H9 (cell line): ENCODE measurements at regions not wholly inside any gene's neighbourhood (a gene's known extent, or its start where the extent isn't known, plus 50 kb on each side); places are given as distances from the start of the nearest gene placed in this dataset.

Experiments used
- DNase-seq: peaks from one replicate; pipeline ENCODE4 v3.0.0-alpha.2; 2017
- H2AFZ ChIP-seq: one replicate; pipeline ENCODE4 v1.6.1; 2013; ENCODE audit warnings: mild to moderate bottlenecking, low read length, control low read depth, moderate library complexity
- H2AK5ac ChIP-seq: 2 replicates; pipeline ENCODE4 v1.6.1; 2013; ENCODE audit warnings: low read length, control low read depth, mixed read lengths; ENCODE audit not compliant: insufficient read length
- H2BK120ac ChIP-seq: one replicate; pipeline ENCODE4 v1.6.1; 2013; ENCODE audit warnings: low read depth, mild to moderate bottlenecking, low read length, control low read depth, inconsistent platforms; ENCODE audit not compliant: poor library complexity, severe bottlenecking
- H2BK12ac ChIP-seq: 2 replicates; pipeline ENCODE4 v1.6.1; 2013; ENCODE audit warnings: low read length, control low read depth, mixed read lengths, low read depth; ENCODE audit not compliant: insufficient read length
- H2BK15ac ChIP-seq: 2 replicates; pipeline ENCODE4 v1.6.1; 2013; ENCODE audit warnings: low read depth, low read length, control low read depth
- H2BK20ac ChIP-seq: one replicate; pipeline ENCODE4 v1.6.1; 2013; ENCODE audit warnings: low read depth, mild to moderate bottlenecking, low read length, control low read depth, inconsistent platforms; ENCODE audit not compliant: poor library complexity, severe bottlenecking
- H2BK5ac ChIP-seq: 2 replicates; pipeline ENCODE4 v1.6.1; 2013; ENCODE audit warnings: low read length, control low read depth, mixed read lengths; ENCODE audit not compliant: insufficient read length
- H3K14ac ChIP-seq: 2 replicates; pipeline ENCODE4 v1.6.1; 2013; ENCODE audit warnings: low read length, control low read depth; ENCODE audit not compliant: insufficient read depth
- H3K18ac ChIP-seq: 2 replicates; pipeline ENCODE4 v1.6.1; 2013; ENCODE audit warnings: low read depth, mild to moderate bottlenecking, mixed read lengths, low read length, control low read depth; ENCODE audit not compliant: insufficient read length
- H3K23ac ChIP-seq: 2 replicates; pipeline ENCODE4 v1.6.1; 2013; ENCODE audit warnings: low read length, control low read depth, mixed read lengths, low read depth; ENCODE audit not compliant: insufficient read length
- H3K23me2 ChIP-seq: 2 replicates; pipeline ENCODE4 v1.6.1; 2013; ENCODE audit warnings: low read depth, mild to moderate bottlenecking, mixed read lengths, low read length, control low read depth; ENCODE audit not compliant: insufficient read length, poor library complexity, severe bottlenecking
- H3K27ac ChIP-seq: 2 replicates; pipeline ENCODE4 v1.5.1; 2013; ENCODE audit warnings: low read length, control low read depth, mixed read lengths, low read depth; ENCODE audit not compliant: insufficient read length
- H3K27me3 ChIP-seq: 2 replicates; pipeline ENCODE4 v1.6.1; 2013; ENCODE audit warnings: low read length, control low read depth, inconsistent platforms; ENCODE audit not compliant: insufficient read depth
- H3K4ac ChIP-seq: 2 replicates; pipeline ENCODE4 v1.6.1; 2013; ENCODE audit warnings: low read depth, mild to moderate bottlenecking, control low read depth, inconsistent platforms, low read length, moderate library complexity
- H3K4me1 ChIP-seq: 2 replicates; pipeline ENCODE4 v1.6.1; 2013; ENCODE audit warnings: low read length, control low read depth, inconsistent platforms; ENCODE audit not compliant: insufficient read depth
- H3K4me2 ChIP-seq: 2 replicates; pipeline ENCODE4 v1.6.1; 2013; ENCODE audit warnings: low read length, control low read depth, mixed read lengths; ENCODE audit not compliant: insufficient read length, insufficient read depth
- H3K56ac ChIP-seq: 2 replicates; pipeline ENCODE4 v1.6.1; 2013; ENCODE audit warnings: low read depth, mild to moderate bottlenecking, mixed read lengths, low read length, control low read depth; ENCODE audit not compliant: insufficient read length
- H3K79me1 ChIP-seq: 2 replicates; pipeline ENCODE4 v1.6.1; 2013; ENCODE audit warnings: low read depth, mild to moderate bottlenecking, moderate library complexity, low read length, control low read depth, inconsistent platforms; ENCODE audit not compliant: insufficient read depth, poor library complexity, severe bottlenecking
- H3K79me2 ChIP-seq: 2 replicates; pipeline ENCODE4 v1.6.1; 2013; ENCODE audit warnings: low read length, control low read depth, inconsistent platforms; ENCODE audit not compliant: insufficient read depth
- H3K9ac ChIP-seq: 2 replicates; pipeline ENCODE4 v1.6.1; 2013; ENCODE audit warnings: low read length, control low read depth, mixed read lengths; ENCODE audit not compliant: insufficient read length; ENCODE audit errors: extremely low read depth
- H3K9me3 ChIP-seq: one replicate; pipeline ENCODE4 v1.6.1; 2013; ENCODE audit warnings: low read depth, low read length, inconsistent platforms; ENCODE audit not compliant: control insufficient read depth
- H3T11ph ChIP-seq: one replicate; pipeline ENCODE4 v1.6.1; 2013; ENCODE audit warnings: mild to moderate bottlenecking, low read length, control low read depth, inconsistent platforms
- H4K20me1 ChIP-seq: one replicate; pipeline ENCODE4 v1.6.1; 2013; ENCODE audit not compliant: control insufficient read depth, insufficient read length, insufficient read depth
- H4K5ac ChIP-seq: 2 replicates; pipeline ENCODE4 v1.6.1; 2013; ENCODE audit warnings: low read depth, mild to moderate bottlenecking, mixed read lengths, low read length, control low read depth; ENCODE audit not compliant: insufficient read length
- H4K8ac ChIP-seq: replicated peaks from 2 replicates; pipeline ENCODE4 v1.6.1; 2013; ENCODE audit warnings: low read length, control low read depth, mixed read lengths, low read depth; ENCODE audit not compliant: insufficient read length
- H4K91ac ChIP-seq: 2 replicates; pipeline ENCODE4 v1.6.1; 2013; ENCODE audit warnings: low read depth, mild to moderate bottlenecking, moderate library complexity, mixed read lengths, low read length, control low read depth; ENCODE audit not compliant: insufficient read length
- H3K27ac Mint-ChIP-seq, 3 experiments: 2 replicates in 2 of 3; 3 replicates in 1 of 3; pipeline ENCODE4 v1.8.0; 2020 to 2021; ENCODE audit warnings: mixed read lengths in 3 of 3, mild to moderate bottlenecking in 1 of 3, moderate library complexity in 1 of 3
- H3K27me3 Mint-ChIP-seq: 2 replicates; pipeline ENCODE4 v1.8.0; 2021; ENCODE audit warnings: low read depth, mild to moderate bottlenecking, moderate library complexity, mixed read lengths
- H3K36me3 Mint-ChIP-seq, 3 experiments: 2 replicates in 2 of 3; 3 replicates in 1 of 3; pipeline ENCODE4 v1.8.0; 2020 to 2021; ENCODE audit warnings: low read depth in 3 of 3, mixed read lengths in 3 of 3; ENCODE audit not compliant: insufficient read depth in 1 of 3
- H3K4me1 Mint-ChIP-seq, 2 experiments: 2 replicates each; pipeline ENCODE4 v1.8.0; 2020; ENCODE audit warnings: mixed read lengths in 2 of 2
- H3K4me3 Mint-ChIP-seq, 2 experiments: 2 replicates in 1 of 2; 3 replicates in 1 of 2; pipeline ENCODE4 v1.8.0; 2020 to 2021; ENCODE audit warnings: mild to moderate bottlenecking in 2 of 2, mixed read lengths in 2 of 2, moderate library complexity in 1 of 2
- H3K9me3 Mint-ChIP-seq, 2 experiments: 2 replicates in 1 of 2; 3 replicates in 1 of 2; pipeline ENCODE4 v1.8.0; 2020; ENCODE audit warnings: mild to moderate bottlenecking in 2 of 2, mixed read lengths in 2 of 2, moderate library complexity in 1 of 2
- CTCF ChIP-seq: fragments of 200-600 bp; sonication (generic); conservative IDR thresholded peaks from 3 replicates; pipeline ENCODE4 v1.8.0; 2021; ENCODE audit warnings: antibody characterized with exemption, mild to moderate bottlenecking
- WGBS: extraction: QIAGEN DNeasy Blood & Tissue Kit; methylation state at CpG from one replicate; pipeline ENCODE4 v1.1.7; 2013; ENCODE audit warnings: missing lambda C conversion rate, low lambda C conversion rate, mixed read lengths; ENCODE audit not compliant: insufficient read length; ENCODE audit errors: extremely low coverage; 5-methylcytosine and 5-hydroxymethylcytosine counted together

DNA sequence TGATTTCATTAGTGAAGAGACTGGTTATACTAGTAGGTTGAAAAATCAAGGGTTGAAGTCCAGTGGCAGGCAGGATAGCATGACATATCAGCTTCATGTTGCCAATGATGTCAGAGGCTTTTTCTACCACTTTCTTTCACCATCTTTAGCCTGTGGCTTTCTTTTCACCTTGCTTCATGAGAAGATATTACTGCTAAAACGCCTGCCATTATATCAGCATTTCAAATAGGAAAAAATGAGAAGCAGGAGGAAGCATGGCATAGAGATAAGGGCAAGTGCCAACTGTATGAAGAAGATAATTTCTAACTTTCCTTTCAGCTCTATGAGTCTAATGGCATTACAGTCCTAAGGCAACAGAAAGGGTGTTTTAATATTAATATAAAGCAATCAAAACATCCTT is 270.2 kb upstream of the SYT4 start:
- WGBS = no CpG with 5 or more reads among the region's 1 CpG
- H4K8ac ChIP-seq = no peak overlapping the region
- no peak for TF ChIP-seq CTCF

More for the DNA sequence above, 270.2 kb upstream of the SYT4 start:
- H3K4me1 ChIP-seq = no peaks in the 10 kb centered on the region
- H4K5ac ChIP-seq = no peak overlapping the region
- H3K27me3 ChIP-seq = no peaks in the 10 kb centered on the region
- H3K23ac ChIP-seq = no peak overlapping the region
- Mint-ChIP-seq H3K27me3 (no peaks in the 10 kb centered on the region), H3K4me3 (no peak overlapping the region), H3K36me3 (peaks cover 2 to 13% (median 4%) of the 10 kb centered on the region in 3 experiments; a peak in 4 of 7 replicates), H3K4me1 (no peaks in the 10 kb centered on the region), H3K9me3 (peaks cover 24 to 32% of the 10 kb centered on the region in 2 experiments), H3K27ac (no peak overlapping the region)
- H3K4me2 ChIP-seq = no peak overlapping the region
- H4K20me1 ChIP-seq = no peaks in the 10 kb centered on the region
- no peak overlapping the region for H4K91ac ChIP-seq
- no peaks in the 10 kb centered on the region for H3K79me2 ChIP-seq
- no peaks in the 10 kb centered on the region for H3K9me3 ChIP-seq
- no peak overlapping the region for H2AK5ac ChIP-seq
- H3K4ac ChIP-seq = no peak overlapping the region
- H3T11ph ChIP-seq = no peak overlapping the region
- H3K9ac ChIP-seq = no peak overlapping the region
- no peak overlapping the region for H3K14ac ChIP-seq
- H2BK12ac ChIP-seq = no peak overlapping the region
- H3K79me1 ChIP-seq = no peaks in the 10 kb centered on the region
- DNase-seq = no peak
- no peak overlapping the region for H3K18ac ChIP-seq
- no peak overlapping the region for H2BK20ac ChIP-seq
- no peak overlapping the region for H3K56ac ChIP-seq
- no peak overlapping the region for H2BK5ac ChIP-seq
- no peak overlapping the region for H2BK15ac ChIP-seq
- H3K23me2 ChIP-seq = no peaks in the 10 kb centered on the region
- no peak overlapping the region for H3K27ac ChIP-seq
- H2BK120ac ChIP-seq = no peak overlapping the region
- H2AFZ ChIP-seq = no peak overlapping the region
